Ovary (tissue), 7 donors: ENCODE measurements at regions not wholly inside any gene's neighbourhood (a gene's known extent, or its start where the extent isn't known, plus 50 kb on each side); places are given as distances from the start of the nearest gene placed in this dataset.

Source experiments
- DNase-seq, 5 donors: peaks; one replicate each; pipeline ENCODE4 v3.0.0-alpha.2; 2019 to 2020
- H3K27ac ChIP-seq, 2 donors: fragments of 200-600 bp; one replicate each; pipeline versions ENCODE4 v1.5.1 to v1.8.0; 2019 to 2022
- H3K27me3 ChIP-seq: fragments of 200-600 bp; one replicate; pipeline ENCODE4 v1.8.0; 2022
- H3K36me3 ChIP-seq: fragments of 200-600 bp; sonication (generic); one replicate; pipeline ENCODE4 v1.5.1; 2019
- H3K4me1 ChIP-seq: one replicate; pipeline ENCODE4 v1.8.1; 2013; ENCODE audit warnings: mild to moderate bottlenecking, moderate library complexity; ENCODE audit not compliant: insufficient read depth
- H3K4me3 ChIP-seq: fragments of 200-600 bp; sonication (generic); one replicate; pipeline ENCODE4 v1.5.1; 2017
- H3K9me3 ChIP-seq, 2 donors: fragments of 200-600 bp in 1 of 2; sonication (generic) in 1 of 2; one replicate each; pipeline versions ENCODE4 v1.5.1 to v1.8.1; 2013 to 2019; ENCODE audit warnings: mild to moderate bottlenecking in 1 of 2, moderate library complexity in 1 of 2
- EP300 ChIP-seq: sonication (generic); formaldehyde crosslinking; IDR thresholded peaks from one replicate; pipeline ENCODE4 v1.6.1; 2017; ENCODE audit warnings: antibody characterized with exemption
- POLR2A ChIP-seq: fragments of 450-650 bp; IDR thresholded peaks from one replicate; pipeline ENCODE4 v1.6.1; 2017; ENCODE audit warnings: antibody characterized with exemption, mild to moderate bottlenecking, moderate library complexity
- WGBS, 3 donors: extraction: QIAGEN DNeasy Blood & Tissue Kit in 1 of 3; methylation state at CpG; one replicate each; pipeline versions ENCODE4 v1.1.5 to v1.1.7; 2013 to 2017; 5-methylcytosine and 5-hydroxymethylcytosine counted together
- intact Hi-C, 4 donors: fragments of 100-400 bp; cut with DNase I; formaldehyde crosslinking; loops; one replicate each; pipeline versions ENCODE4 v1.11.0 to v1.15.1; 2022 to 2023
- TF ChIP-seq, protein P1 (sequence below), 3 donors: fragments of 450-650 bp in 2 of 3; fragments of 200-600 bp in 1 of 3; IDR thresholded peaks; one replicate each; pipeline versions ENCODE4 v1.5.1 to v1.8.0; 2016 to 2022; ENCODE audit warnings: antibody characterized with exemption in 3 of 3, mild to moderate bottlenecking in 1 of 3
- donor health status: DM: no; HTN: no; CAD: no; lungs with moderate emphysema.
- donor health status: DM: no; HTN: no; CAD: no.
- donor health status: Bipolar disorder and iron deficiency.
- donor health status: DM: no; HTN: no; CAD: no.
- donor health status: DM: yes; HTN: yes; CAD: no.

- WGBS, 3 donors: 64 to 88% (median 86%) methylated on average over 6 of the region's 6 CpGs
- H3K27me3 ChIP-seq: no peaks in the 10 kb centered on the region
- no peaks in the 10 kb centered on the region for H3K4me1 ChIP-seq
- no peak for DNase-seq
- H3K27ac ChIP-seq: no peak overlapping the region
- H3K4me3 ChIP-seq: no peak overlapping the region
- H3K36me3 ChIP-seq: no peaks in the 10 kb centered on the region
- no peaks in the 10 kb centered on the region for H3K9me3 ChIP-seq
- intact Hi-C loops: no loop called here
- TF ChIP-seq, protein P1, sequence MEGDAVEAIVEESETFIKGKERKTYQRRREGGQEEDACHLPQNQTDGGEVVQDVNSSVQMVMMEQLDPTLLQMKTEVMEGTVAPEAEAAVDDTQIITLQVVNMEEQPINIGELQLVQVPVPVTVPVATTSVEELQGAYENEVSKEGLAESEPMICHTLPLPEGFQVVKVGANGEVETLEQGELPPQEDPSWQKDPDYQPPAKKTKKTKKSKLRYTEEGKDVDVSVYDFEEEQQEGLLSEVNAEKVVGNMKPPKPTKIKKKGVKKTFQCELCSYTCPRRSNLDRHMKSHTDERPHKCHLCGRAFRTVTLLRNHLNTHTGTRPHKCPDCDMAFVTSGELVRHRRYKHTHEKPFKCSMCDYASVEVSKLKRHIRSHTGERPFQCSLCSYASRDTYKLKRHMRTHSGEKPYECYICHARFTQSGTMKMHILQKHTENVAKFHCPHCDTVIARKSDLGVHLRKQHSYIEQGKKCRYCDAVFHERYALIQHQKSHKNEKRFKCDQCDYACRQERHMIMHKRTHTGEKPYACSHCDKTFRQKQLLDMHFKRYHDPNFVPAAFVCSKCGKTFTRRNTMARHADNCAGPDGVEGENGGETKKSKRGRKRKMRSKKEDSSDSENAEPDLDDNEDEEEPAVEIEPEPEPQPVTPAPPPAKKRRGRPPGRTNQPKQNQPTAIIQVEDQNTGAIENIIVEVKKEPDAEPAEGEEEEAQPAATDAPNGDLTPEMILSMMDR (IDR thresholded peaks at IDR 0.05): no peak
- TF ChIP-seq EP300 (no peak), POLR2A (no peak)
Measured at GRCh38 chr20:22455259-22455658, 129.1 kb downstream of the FOXA2 start.

DNA sequence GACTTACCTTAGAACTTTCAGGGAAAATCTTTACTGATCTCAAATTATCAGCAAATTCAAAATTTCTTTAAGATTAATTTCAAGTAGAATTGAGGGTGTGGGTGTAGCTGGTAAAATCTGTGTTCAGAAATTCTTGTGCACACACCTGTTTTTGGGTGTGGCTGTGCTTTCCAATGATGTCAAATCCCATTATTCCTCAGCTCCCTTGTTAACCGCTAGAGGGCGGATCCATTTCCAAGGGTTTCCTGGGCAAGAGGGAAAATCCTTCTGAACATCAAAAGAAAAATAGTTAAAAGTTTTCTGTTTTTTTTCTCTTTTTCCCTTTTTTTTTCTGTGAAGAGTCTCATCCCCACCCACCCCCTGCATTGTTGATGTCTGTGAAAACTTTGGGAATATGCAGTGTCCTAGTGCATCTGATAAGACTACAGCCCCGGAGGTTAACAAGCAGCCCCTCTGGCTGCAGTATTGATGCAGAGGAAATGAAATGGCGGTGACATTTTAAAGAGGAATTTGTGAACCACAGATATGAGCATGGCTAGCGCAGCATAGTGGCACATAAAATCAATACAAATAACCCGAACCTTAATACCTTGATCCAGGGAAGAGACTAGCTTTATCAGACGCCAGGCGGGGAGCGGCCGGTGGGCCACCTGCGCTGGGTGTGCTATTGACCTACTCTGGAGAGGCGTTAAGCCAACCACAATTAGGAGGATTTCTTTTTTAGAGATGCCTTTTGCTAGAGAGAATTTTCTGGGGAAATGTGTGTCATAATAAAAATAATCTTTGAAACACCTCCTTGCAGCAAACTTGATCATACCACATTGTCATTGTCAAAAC lies 130.9 kb downstream of the FOXA2 start:
- TF ChIP-seq POLR2A: no peak
- TF ChIP-seq, protein P1 (IDR thresholded peaks at IDR 0.05): no peak
- no peaks in the 10 kb centered on the region for H3K9me3 ChIP-seq
- H3K27me3 ChIP-seq: no peaks in the 10 kb centered on the region
- no peaks in the 10 kb centered on the region for H3K4me1 ChIP-seq
- H3K36me3 ChIP-seq: no peaks in the 10 kb centered on the region
- H3K27ac ChIP-seq: no peak overlapping the region
- no peak overlapping the region for H3K4me3 ChIP-seq
- intact Hi-C loops: no loop called here
- WGBS, 3 donors: 71 to 75% (median 73%) methylated on average over 12 of the region's 12 CpGs
- DNase-seq: no peak

- Histone ChIP-seq H3K9me3 (no peaks in the 10 kb centered on the region), H3K27ac (no peak overlapping the region), H3K36me3 (no peaks in the 10 kb centered on the region), H3K4me1 (no peaks in the 10 kb centered on the region), H3K4me3 (no peak overlapping the region), H3K27me3 (no peaks in the 10 kb centered on the region)
- intact Hi-C loops: no loop called here
- no peak for DNase-seq
- 87 to 98% (median 89%) methylated on average over 3 of the region's 3 CpGs for WGBS, 3 donors
- no peak for TF ChIP-seq EP300
Measured at GRCh38 chr20:22452442-22453011, 131.8 kb downstream of the FOXA2 start.

- Histone ChIP-seq H3K9me3 (no peaks in the 10 kb centered on the region), H3K36me3 (no peaks in the 10 kb centered on the region), H3K27ac (no peak overlapping the region), H3K27me3 (no peaks in the 10 kb centered on the region), H3K4me3 (no peak overlapping the region), H3K4me1 (no peaks in the 10 kb centered on the region)
- intact Hi-C loops: no loop called here
- no peak for DNase-seq
- WGBS, 3 donors: 76 to 79% (median 77%) methylated on average over 2 of the region's 2 CpGs
- TF ChIP-seq, protein P1 (IDR thresholded peaks at IDR 0.05): no peak
- TF ChIP-seq EP300 (no peak), POLR2A (no peak)
Measured at GRCh38 chr20:22450537-22450936, 133.8 kb downstream of the FOXA2 start.
